ENCODE measurements at regions not wholly inside any gene's neighbourhood (a gene's known extent, or its start where the extent isn't known, plus 50 kb on each side); places are given as distances from the start of the nearest gene placed in this dataset.

- Histone ChIP-seq H4K20me1 (replicated peaks; ENCODE audit: control insufficient read depth, extremely low read depth, insufficient read depth, low read length) (no peaks in the 10 kb centered on the region), H3K4me3 (replicated peaks in 1 of 3; ENCODE audit: insufficient read depth in 1 of 3, low read depth in 1 of 3, low read length in 3 of 3) (no peak overlapping the region), H2AFZ (ENCODE audit: low read depth, low read length) (no peak overlapping the region), H3K27me3 (ENCODE audit: control insufficient read depth in 2 of 2, insufficient read depth in 2 of 2, low read length in 2 of 2) (no peaks in the 10 kb centered on the region), H3K36me3 (ENCODE audit: control insufficient read depth in 2 of 2, extremely low read depth in 1 of 2, insufficient read depth in 2 of 2, low read length in 2 of 2) (no peaks in the 10 kb centered on the region), H3K9me1 (replicated peaks; ENCODE audit: control insufficient read depth, extremely low read depth, insufficient read depth, low read length) (no peaks in the 10 kb centered on the region), H3K9me3 (replicated peaks; ENCODE audit: control insufficient read depth, insufficient read depth, low read length) (peaks cover 8% of the 10 kb centered on the region), H3K79me2 (ENCODE audit: control insufficient read depth, insufficient read depth, low read length) (no peaks in the 10 kb centered on the region), H3K27ac (ENCODE audit: insufficient read depth, low read depth, low read length) (no peak overlapping the region), H3K4me2 (ENCODE audit: insufficient read depth, low read length) (no peak overlapping the region), H3K9ac (replicated peaks; ENCODE audit: extremely low read depth, insufficient read depth, low read length) (no peak overlapping the region), H3K4me1 (ENCODE audit: control insufficient read depth, extremely low read depth, insufficient read depth, low read length) (no peaks in the 10 kb centered on the region)
- intact Hi-C loops (cut with micrococcal nuclease) (no loop called here), dilution Hi-C loops (cut with MboI; ENCODE audit: extremely low pct_ligation_motif_present, low sequenced_read_pairs) (no loop called here)
- TF ChIP-seq MAX (IDR thresholded peaks at IDR 0.05; ENCODE audit: insufficient read depth, insufficient read length), result no peak
- TF ChIP-seq POLR2AphosphoS5 (IDR thresholded peaks at IDR 0.05; ENCODE audit: insufficient read depth, low read depth, low read length), result no peak
- no peak for TF ChIP-seq FOS (IDR thresholded peaks at IDR 0.05; ENCODE audit: borderline replicate concordance, insufficient read depth, low read length)
- TF ChIP-seq MYC (IDR thresholded peaks at IDR 0.05; ENCODE audit: low read depth, low read length), result no peak
- no peak for TF ChIP-seq JUN (IDR thresholded peaks at IDR 0.05; ENCODE audit: borderline replicate concordance, insufficient read depth, insufficient read length, low read depth)
- no peak for TF ChIP-seq GATA2 (IDR thresholded peaks at IDR 0.05; ENCODE audit: insufficient read depth, insufficient read length, low read depth, low read length)
- TF ChIP-seq POLR2A (IDR thresholded peaks at IDR 0.05; ENCODE audit: low read depth, low read length), result no peak
- no peak for TF ChIP-seq EZH2 (IDR thresholded peaks at IDR 0.05; ENCODE audit: borderline replicate concordance, low read depth, low read length, severe bottlenecking)
- no peak for TF ChIP-seq CTCF (IDR thresholded peaks at IDR 0.05; ENCODE audit: extremely low read depth in 1 of 2, insufficient read depth in 1 of 2, low read depth in 1 of 2, low read length in 2 of 2)
- CTCF ChIA-PET, result no interaction called here
- POLR2A ChIA-PET, result no interaction called here
- DNase-seq (ENCODE audit: low read depth, low spot score) (no peak), FAIRE-seq (no peak)
- BruUV-seq (replicated peaks), result no TSS peak
Measured at GRCh38 chr1:239140968-239141367, 245.4 kb upstream of the CHRM3 start.

All from endothelial cell of umbilical vein (primary cell).